ENCODE measurements at regions not wholly inside any gene's neighbourhood (a gene's known extent, or its start where the extent isn't known, plus 50 kb on each side); places are given as distances from the start of the nearest gene placed in this dataset.

DNA sequence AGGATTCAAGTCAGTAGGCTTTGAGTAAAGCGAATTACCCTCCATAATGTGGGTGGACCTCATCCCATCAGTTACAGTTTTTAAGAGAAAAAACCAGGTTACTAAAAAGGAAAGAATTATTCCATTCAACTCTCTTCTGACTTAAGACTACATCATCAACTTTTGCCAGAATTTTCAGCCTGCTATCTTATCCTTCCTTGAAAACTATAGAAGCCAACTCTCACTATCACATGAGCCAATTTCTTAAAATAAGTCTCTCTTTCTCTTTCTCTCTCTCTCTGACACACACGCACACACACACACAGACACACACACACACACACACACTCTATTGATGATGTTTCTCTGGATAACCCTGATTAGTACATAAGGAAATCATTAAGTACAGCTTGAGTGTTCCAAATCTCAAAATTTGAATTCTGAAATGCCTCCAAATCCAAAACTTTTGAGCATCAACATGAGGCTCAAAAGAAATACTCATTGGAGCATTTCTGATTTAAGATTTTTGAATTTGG is 217.0 kb upstream of the PRR20A start:
- Histone ChIP-seq H3K9me3 (ENCODE audit: control insufficient read depth, insufficient read depth, low read depth, low read length) (no peaks in the 10 kb centered on the region), H3K36me3 (ENCODE audit: control insufficient read depth, insufficient read depth, low read length) (no peaks in the 10 kb centered on the region), H3K4me2 (ENCODE audit: extremely low read depth, insufficient read depth, low read length) (no peak overlapping the region), H3K27me3 (ENCODE audit: control insufficient read depth, insufficient read depth, low read length) (no peaks in the 10 kb centered on the region), H4K20me1 (ENCODE audit: control insufficient read depth, extremely low read depth, insufficient read depth, low read length) (no peaks in the 10 kb centered on the region), H2AFZ (ENCODE audit: low read length) (no peak overlapping the region), H3K79me2 (ENCODE audit: control insufficient read depth, insufficient read depth, low read length) (no peaks in the 10 kb centered on the region), H3K27ac (ENCODE audit: insufficient read depth, low read length) (no peak overlapping the region), H3K4me1 (ENCODE audit: control insufficient read depth, extremely low read depth, insufficient read depth, low read length) (no peaks in the 10 kb centered on the region), H3K4me3 (replicated peaks in 1 of 4; ENCODE audit: control extremely low read depth in 1 of 4, insufficient read depth in 1 of 4, low read depth in 3 of 4, low read length in 4 of 4) (no peak overlapping the region), H3K9ac (ENCODE audit: insufficient read depth, low read length) (no peak overlapping the region)
- no peak for DNase-seq (ENCODE audit: low read depth in 2 of 2)
- TF ChIP-seq, protein P1, sequence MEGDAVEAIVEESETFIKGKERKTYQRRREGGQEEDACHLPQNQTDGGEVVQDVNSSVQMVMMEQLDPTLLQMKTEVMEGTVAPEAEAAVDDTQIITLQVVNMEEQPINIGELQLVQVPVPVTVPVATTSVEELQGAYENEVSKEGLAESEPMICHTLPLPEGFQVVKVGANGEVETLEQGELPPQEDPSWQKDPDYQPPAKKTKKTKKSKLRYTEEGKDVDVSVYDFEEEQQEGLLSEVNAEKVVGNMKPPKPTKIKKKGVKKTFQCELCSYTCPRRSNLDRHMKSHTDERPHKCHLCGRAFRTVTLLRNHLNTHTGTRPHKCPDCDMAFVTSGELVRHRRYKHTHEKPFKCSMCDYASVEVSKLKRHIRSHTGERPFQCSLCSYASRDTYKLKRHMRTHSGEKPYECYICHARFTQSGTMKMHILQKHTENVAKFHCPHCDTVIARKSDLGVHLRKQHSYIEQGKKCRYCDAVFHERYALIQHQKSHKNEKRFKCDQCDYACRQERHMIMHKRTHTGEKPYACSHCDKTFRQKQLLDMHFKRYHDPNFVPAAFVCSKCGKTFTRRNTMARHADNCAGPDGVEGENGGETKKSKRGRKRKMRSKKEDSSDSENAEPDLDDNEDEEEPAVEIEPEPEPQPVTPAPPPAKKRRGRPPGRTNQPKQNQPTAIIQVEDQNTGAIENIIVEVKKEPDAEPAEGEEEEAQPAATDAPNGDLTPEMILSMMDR (conservative IDR thresholded peaks at IDR 0.05 in 1 of 2, IDR thresholded peaks at IDR 0.05 in 1 of 2; ENCODE audit: low read depth in 1 of 2, low read length in 2 of 2) = no peak

DNA sequence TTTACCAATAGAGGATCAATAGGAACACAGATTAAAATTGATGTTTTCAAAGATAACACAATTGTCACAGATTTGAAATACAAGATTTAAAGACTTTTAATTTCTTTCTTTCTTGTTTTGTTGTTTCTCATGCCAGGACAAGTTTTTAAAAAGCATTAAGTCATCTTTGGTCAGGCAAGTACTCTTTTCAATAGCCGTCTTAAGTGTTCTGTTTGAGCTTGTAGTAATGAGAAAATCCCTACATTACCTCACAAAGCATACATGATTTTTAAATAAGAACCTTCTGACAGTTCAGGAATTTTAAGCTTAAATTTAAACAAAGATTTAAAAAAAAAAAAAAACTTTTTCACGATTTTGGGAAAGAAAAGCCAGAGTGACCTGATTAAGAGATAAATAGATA is 216.3 kb upstream of the PRR20A start:
- H3K4me2 ChIP-seq (ENCODE audit: extremely low read depth, insufficient read depth, low read length) = no peak overlapping the region
- no peaks in the 10 kb centered on the region for H3K79me2 ChIP-seq (ENCODE audit: control insufficient read depth, insufficient read depth, low read length)
- H3K9me3 ChIP-seq (ENCODE audit: control insufficient read depth, insufficient read depth, low read depth, low read length) = no peaks in the 10 kb centered on the region
- no peaks in the 10 kb centered on the region for H4K20me1 ChIP-seq (ENCODE audit: control insufficient read depth, extremely low read depth, insufficient read depth, low read length)
- no peak overlapping the region for H3K27ac ChIP-seq (ENCODE audit: insufficient read depth, low read length)
- no peak for DNase-seq (ENCODE audit: low read depth in 2 of 2)
- H3K9ac ChIP-seq (ENCODE audit: insufficient read depth, low read length) = no peak overlapping the region
- H3K4me1 ChIP-seq (ENCODE audit: control insufficient read depth, extremely low read depth, insufficient read depth, low read length) = no peaks in the 10 kb centered on the region
- no peaks in the 10 kb centered on the region for H3K36me3 ChIP-seq (ENCODE audit: control insufficient read depth, insufficient read depth, low read length)
- no peaks in the 10 kb centered on the region for H3K27me3 ChIP-seq (ENCODE audit: control insufficient read depth, insufficient read depth, low read length)
- H2AFZ ChIP-seq (ENCODE audit: low read length) = no peak overlapping the region
- no peak overlapping the region for H3K4me3 ChIP-seq (replicated peaks in 1 of 4; ENCODE audit: control extremely low read depth in 1 of 4, insufficient read depth in 1 of 4, low read depth in 3 of 4, low read length in 4 of 4)
- TF ChIP-seq EZH2 (IDR thresholded peaks at IDR 0.05; ENCODE audit: low read length, missing control alignments) = no peak
- TF ChIP-seq, protein P1 (conservative IDR thresholded peaks at IDR 0.05 in 1 of 2, IDR thresholded peaks at IDR 0.05 in 1 of 2; ENCODE audit: low read depth in 1 of 2, low read length in 2 of 2) = no peak

DNA sequence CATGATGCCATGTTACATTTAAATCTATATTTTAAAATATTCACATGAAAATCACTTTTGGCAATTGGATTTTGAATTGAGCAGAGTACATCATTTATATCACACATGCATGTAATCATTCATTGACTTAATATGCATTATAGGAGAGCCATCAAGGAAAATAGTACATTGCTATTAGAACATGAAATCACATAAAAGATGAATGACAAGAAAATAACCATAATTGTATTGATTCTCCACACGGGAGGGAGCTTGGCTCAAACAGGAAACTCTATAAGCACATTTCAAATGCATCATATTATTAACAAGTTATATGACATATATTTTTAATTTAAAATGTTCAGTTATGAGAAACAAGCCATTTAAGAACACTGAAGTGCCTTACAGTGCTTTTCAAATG is 208.6 kb upstream of the PRR20A start:
- Histone ChIP-seq H4K20me1 (ENCODE audit: control insufficient read depth, extremely low read depth, insufficient read depth, low read length) (no peaks in the 10 kb centered on the region), H3K4me3 (replicated peaks in 1 of 4; ENCODE audit: control extremely low read depth in 1 of 4, insufficient read depth in 1 of 4, low read depth in 3 of 4, low read length in 4 of 4) (no peak overlapping the region), H3K9me3 (ENCODE audit: control insufficient read depth, insufficient read depth, low read depth, low read length) (no peaks in the 10 kb centered on the region), H3K4me2 (ENCODE audit: extremely low read depth, insufficient read depth, low read length) (no peak overlapping the region), H3K4me1 (ENCODE audit: control insufficient read depth, extremely low read depth, insufficient read depth, low read length) (no peaks in the 10 kb centered on the region), H3K36me3 (ENCODE audit: control insufficient read depth, insufficient read depth, low read length) (no peaks in the 10 kb centered on the region), H3K9ac (ENCODE audit: insufficient read depth, low read length) (no peak overlapping the region), H3K27me3 (ENCODE audit: control insufficient read depth, insufficient read depth, low read length) (no peaks in the 10 kb centered on the region), H3K79me2 (ENCODE audit: control insufficient read depth, insufficient read depth, low read length) (no peaks in the 10 kb centered on the region), H3K27ac (ENCODE audit: insufficient read depth, low read length) (no peak overlapping the region), H2AFZ (ENCODE audit: low read length) (no peak overlapping the region)
- DNase-seq (ENCODE audit: low read depth in 2 of 2) = no peak
- TF ChIP-seq, protein P1 (conservative IDR thresholded peaks at IDR 0.05 in 1 of 2, IDR thresholded peaks at IDR 0.05 in 1 of 2; ENCODE audit: low read depth in 1 of 2, low read length in 2 of 2) = no peak
- TF ChIP-seq EZH2 (IDR thresholded peaks at IDR 0.05; ENCODE audit: low read length, missing control alignments) = no peak
